K562 (cell line): ENCODE measurements at regions not wholly inside any gene's neighbourhood (a gene's known extent, or its start where the extent isn't known, plus 50 kb on each side); places are given as distances from the start of the nearest gene placed in this dataset.
A peak's percentile ranks its signal among the peaks of the same experiment; 100 is the strongest.

ENCODE experiments used
- ATAC-seq: fragments of 200-7000 bp; cut with Tn5 transposase; 3 replicates; pipeline ENCODE4 v1.9.1; 2020; ENCODE audit warnings: moderate library complexity
- BruUV-seq: library from RNA; stranded (reverse); fragments of 400-500 nt; replicated peaks from 2 replicates; lab custom pipeline; 2021; lab: Mats Ljungman, UMichigan
- CTCF ChIA-PET: fragments of 300-600 bp; formaldehyde crosslinking; extraction: SDS; loops from one replicate; lab custom pipeline; 2021; ENCODE audit warnings: low intra/inter-chr PET ratio; lab: Yijun Ruan, JAX
- POLR2A ChIA-PET: fragments of 300-600, 350-650 bp; sonication (Branson Sonifier 250); formaldehyde crosslinking; extraction: SDS; loops from one replicate; lab custom pipeline; 2021; ENCODE audit warnings: antibody characterized with exemption, inconsistent platforms; lab: Yijun Ruan, JAX
- DNase-seq, 4 experiments: peaks; one replicate each; pipeline versions ENCODE4 v3.0.0 to v3.0.0-alpha.2; 2011 to 2018; ENCODE audit warnings: low spot score in 3 of 4, mixed read lengths in 3 of 4; ENCODE audit errors: extremely low read depth in 1 of 4
- FAIRE-seq: peaks from 2 replicates; lab custom pipeline; 2011; peaks lifted over from hg19 to GRCh38; lab: Jason Lieb, UNC
- H2AFZ ChIP-seq: 2 replicates; pipeline ENCODE4 v1.6.0; 2011; ENCODE audit warnings: low read depth, low read length, control low read depth, inconsistent platforms
- H3K27ac ChIP-seq: fragments of 200-600 bp; 3 replicates; pipeline ENCODE4 v1.8.0; 2011; ENCODE audit warnings: low read depth, mild to moderate bottlenecking, control low read depth, inconsistent platforms, low read length, moderate library complexity, mixed read lengths; ENCODE audit errors: extremely low read depth
- H3K27me3 ChIP-seq, 2 experiments: fragments of 300-600 bp in 1 of 2; 2 replicates in 1 of 2; 3 replicates in 1 of 2; pipeline versions ENCODE4 v1.6.0 to v1.8.0; 2011; ENCODE audit warnings: inconsistent platforms in 2 of 2, low read length in 2 of 2, mild to moderate bottlenecking in 1 of 2, mixed read lengths in 1 of 2, moderate library complexity in 1 of 2; ENCODE audit not compliant: control insufficient read depth in 2 of 2, insufficient read depth in 2 of 2
- H3K36me3 ChIP-seq: fragments of 300-600 bp; 3 replicates; pipeline ENCODE4 v1.8.0; 2011; ENCODE audit warnings: mild to moderate bottlenecking, low read length, inconsistent platforms; ENCODE audit not compliant: control insufficient read depth, insufficient read depth
- H3K4me1 ChIP-seq, 2 experiments: fragments of 200-600 bp in 1 of 2; replicated peaks in 1 of 2; 2 replicates in 1 of 2; 3 replicates in 1 of 2; pipeline versions ENCODE4 v1.5.1 to v1.8.0; 2011; ENCODE audit warnings: inconsistent platforms in 2 of 2, low read length in 2 of 2, mild to moderate bottlenecking in 1 of 2, mixed read lengths in 1 of 2, moderate library complexity in 1 of 2; ENCODE audit not compliant: control insufficient read depth in 2 of 2, insufficient read depth in 2 of 2
- H3K4me2 ChIP-seq: 2 replicates; pipeline ENCODE4 v1.6.1; 2011; ENCODE audit warnings: low read length, control low read depth, inconsistent platforms, mixed read lengths; ENCODE audit not compliant: insufficient read depth
- H3K4me3 ChIP-seq: fragments of 200-600 bp; sonication (generic), shearing (Covaris generic); 2 replicates; pipeline ENCODE4 v1.5.1; 2016; ENCODE audit warnings: control low read depth, inconsistent platforms
- H3K79me2 ChIP-seq: fragments of 200-600 bp; 3 replicates; pipeline ENCODE4 v1.8.0; 2011; ENCODE audit warnings: low read length, inconsistent platforms; ENCODE audit not compliant: control insufficient read depth, insufficient read depth
- H3K9ac ChIP-seq, 2 experiments: 2 replicates each; pipeline versions ENCODE4 v1.6.0 to v1.6.1; 2011; ENCODE audit warnings: low read depth in 2 of 2, low read length in 2 of 2, control low read depth in 1 of 2, inconsistent platforms in 1 of 2, mild to moderate bottlenecking in 1 of 2, mixed read lengths in 1 of 2; ENCODE audit not compliant: insufficient read depth in 1 of 2
- H3K9me1 ChIP-seq: one replicate; pipeline ENCODE4 v1.6.0; 2011; ENCODE audit warnings: inconsistent platforms, mild to moderate bottlenecking, low read length, moderate library complexity; ENCODE audit not compliant: control insufficient read depth, insufficient read depth
- H3K9me3 ChIP-seq: replicated peaks from 2 replicates; pipeline ENCODE4 v1.5.1; 2011; ENCODE audit warnings: low read depth, low read length, inconsistent platforms; ENCODE audit not compliant: control insufficient read depth, insufficient read depth
- H4K20me1 ChIP-seq: replicated peaks from 2 replicates; pipeline ENCODE4 v1.6.1; 2011; ENCODE audit warnings: low read length, inconsistent platforms, mixed read lengths; ENCODE audit not compliant: control insufficient read depth, insufficient read depth
- ASH1L ChIP-seq: fragments of 450-650 bp; IDR thresholded peaks from 2 replicates; pipeline ENCODE4 v1.6.1; 2018; ENCODE audit warnings: borderline replicate concordance, mild to moderate bottlenecking, low read depth; ENCODE audit not compliant: partially characterized antibody
- DEAF1 ChIP-seq: fragments of 450-650 bp; formaldehyde crosslinking; IDR thresholded peaks from 2 replicates; pipeline ENCODE4 v1.4.0; 2020; ENCODE audit warnings: mild to moderate bottlenecking, moderate library complexity
- ELF1 ChIP-seq: fragments of 200-800 bp; sonication (Bioruptor generic); IDR thresholded peaks from 2 replicates; pipeline ENCODE4 v1.6.1; 2016; ENCODE audit warnings: missing genetic modification characterization, missing compliant biosample characterization
- EP300 ChIP-seq: IDR thresholded peaks from 2 replicates; pipeline ENCODE4 v1.6.1; 2012; ENCODE audit warnings: low read length, improper control_type of control experiment
- EP400 ChIP-seq: fragments of 450-650 bp; IDR thresholded peaks from 2 replicates; pipeline ENCODE4 v1.6.1; 2017; ENCODE audit warnings: antibody characterized with exemption, mild to moderate bottlenecking, moderate library complexity
- GTF2F1 ChIP-seq: IDR thresholded peaks from 2 replicates; pipeline ENCODE4 v1.6.1; 2011; ENCODE audit warnings: low read depth, low read length, improper control_type of control experiment
- MEIS2 ChIP-seq: fragments of 450-650 bp; IDR thresholded peaks from 2 replicates; pipeline ENCODE4 v1.6.1; 2014; ENCODE audit warnings: mild to moderate bottlenecking; ENCODE audit not compliant: partially characterized antibody
- POLR2G ChIP-seq: fragments of 200-400 bp; formaldehyde crosslinking; IDR thresholded peaks from 2 replicates; pipeline ENCODE4 v1.6.1; 2017; ENCODE audit warnings: low read depth, mild to moderate bottlenecking, antibody characterized with exemption, low read length, moderate library complexity
- PTTG1 ChIP-seq: fragments of 450-650 bp; IDR thresholded peaks from 2 replicates; pipeline ENCODE4 v1.6.1; 2016; ENCODE audit warnings: low read depth, mild to moderate bottlenecking, missing genetic modification characterization, missing compliant biosample characterization
- RAD21 ChIP-seq, 2 experiments: fragments of 250-450 bp in 1 of 2; fragments of 450-650 bp in 1 of 2; sonication (Bioruptor Pico) in 1 of 2; formaldehyde crosslinking in 1 of 2; IDR thresholded peaks in 1 of 2; conservative IDR thresholded peaks in 1 of 2; 2 replicates each; pipeline versions ENCODE4 v1.4.0 to v1.8.0; 2020 to 2022; ENCODE audit warnings: mild to moderate bottlenecking in 2 of 2, moderate library complexity in 1 of 2
- SIN3B ChIP-seq: fragments of 450-650 bp; IDR thresholded peaks from 2 replicates; pipeline ENCODE4 v1.6.1; 2017; ENCODE audit warnings: low read depth, mild to moderate bottlenecking, moderate library complexity
- ZBTB26 ChIP-seq: fragments of 450-650 bp; formaldehyde crosslinking; IDR thresholded peaks from 2 replicates; pipeline ENCODE4 v1.4.0; 2022; ENCODE audit warnings: missing genetic modification characterization
- ZEB2 ChIP-seq: fragments of 450-650 bp; IDR thresholded peaks from 2 replicates; pipeline ENCODE4 v1.6.1; 2016
- ZNF507 ChIP-seq: conservative IDR thresholded peaks from 2 replicates; pipeline ENCODE4 v1.6.1; 2017; ENCODE audit warnings: missing genetic modification characterization, missing compliant biosample characterization
- ZNF561 ChIP-seq: fragments of 450-650 bp; formaldehyde crosslinking; conservative IDR thresholded peaks from 2 replicates; pipeline ENCODE4 v1.4.0; 2020; ENCODE audit warnings: mild to moderate bottlenecking, moderate library complexity
- ZNF830 ChIP-seq: fragments of 250-450 bp; sonication (Bioruptor Pico); IDR thresholded peaks from 2 replicates; pipeline ENCODE4 v1.5.0; 2021; ENCODE audit warnings: mild to moderate bottlenecking
- WGBS: fragments of 100-300 bp; shearing (Covaris generic); methylation state at CpG from one replicate; pipeline ENCODE4 v1.1.6; 2016; ENCODE audit warnings: low coverage, mixed read lengths; ENCODE audit not compliant: insufficient coverage; ENCODE audit errors: missing lambda C conversion rate; 5-methylcytosine and 5-hydroxymethylcytosine counted together
- in situ Hi-C: fragments of 300-500 bp; cut with MboI; formaldehyde crosslinking; loops from 4 replicates; pipeline ENCODE4 v1.15.0; 2018; ENCODE audit warnings: inconsistent platforms, mixed read lengths
- intact Hi-C: fragments of 100-400 bp; cut with micrococcal nuclease; formaldehyde crosslinking; loops from 2 replicates; pipeline ENCODE4 v1.14.2; 2022
- TF ChIP-seq, protein P1 (sequence below): fragments of 250-450 bp; sonication (Bioruptor Pico); IDR thresholded peaks from 2 replicates; pipeline ENCODE4 v1.5.0; 2020; ENCODE audit warnings: mild to moderate bottlenecking, borderline replicate concordance

- H3K27me3 ChIP-seq, result no peaks in the 10 kb centered on the region
- H3K4me3 ChIP-seq, result no peak overlapping the region
- intact Hi-C loops, result loop anchor here (1.0 kb wide), 1 partner anchor 1160 kb away; no protein-coding TSS in a partner anchor
- H3K9me3 ChIP-seq, result 0 out of 2 replicates have a peak, but pooled peaks cover 3% of the 10 kb centered on the region
- no peak overlapping the region for H2AFZ ChIP-seq
- no peaks in the 10 kb centered on the region for H4K20me1 ChIP-seq
- 10% methylated on average over 4 of the region's 4 CpGs for WGBS
- peak; percentile 90 for ATAC-seq
- H3K4me1 ChIP-seq, result no peaks in the 10 kb centered on the region
- no peak overlapping the region for H3K9ac ChIP-seq
- no peak overlapping the region for H3K4me2 ChIP-seq
- no peaks in the 10 kb centered on the region for H3K9me1 ChIP-seq
- no peak overlapping the region for H3K27ac ChIP-seq
- peak; percentile 89 for FAIRE-seq
- peak; percentile 59 to 87 (median 75) for DNase-seq
- ChIA-PET CTCF (no interaction called here), POLR2A (no interaction called here)
- no peaks in the 10 kb centered on the region for H3K79me2 ChIP-seq
- BruUV-seq, result no TSS peak
- no peaks in the 10 kb centered on the region for H3K36me3 ChIP-seq
- in situ Hi-C loops, result loop anchor here (25.0 kb wide), 1 partner anchor 698 kb away; no protein-coding TSS in a partner anchor
- TF ChIP-seq, protein P1, sequence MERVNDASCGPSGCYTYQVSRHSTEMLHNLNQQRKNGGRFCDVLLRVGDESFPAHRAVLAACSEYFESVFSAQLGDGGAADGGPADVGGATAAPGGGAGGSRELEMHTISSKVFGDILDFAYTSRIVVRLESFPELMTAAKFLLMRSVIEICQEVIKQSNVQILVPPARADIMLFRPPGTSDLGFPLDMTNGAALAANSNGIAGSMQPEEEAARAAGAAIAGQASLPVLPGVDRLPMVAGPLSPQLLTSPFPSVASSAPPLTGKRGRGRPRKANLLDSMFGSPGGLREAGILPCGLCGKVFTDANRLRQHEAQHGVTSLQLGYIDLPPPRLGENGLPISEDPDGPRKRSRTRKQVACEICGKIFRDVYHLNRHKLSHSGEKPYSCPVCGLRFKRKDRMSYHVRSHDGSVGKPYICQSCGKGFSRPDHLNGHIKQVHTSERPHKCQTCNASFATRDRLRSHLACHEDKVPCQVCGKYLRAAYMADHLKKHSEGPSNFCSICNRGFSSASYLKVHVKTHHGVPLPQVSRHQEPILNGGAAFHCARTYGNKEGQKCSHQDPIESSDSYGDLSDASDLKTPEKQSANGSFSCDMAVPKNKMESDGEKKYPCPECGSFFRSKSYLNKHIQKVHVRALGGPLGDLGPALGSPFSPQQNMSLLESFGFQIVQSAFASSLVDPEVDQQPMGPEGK (CRISPR knock-in tag), result no peak
- TF ChIP-seq ASH1L (no peak), RAD21 (CRISPR knock-in tag; conservative IDR thresholded peaks at IDR 0.05 in 1 of 2, IDR thresholded peaks at IDR 0.05 in 1 of 2) (peak; percentile 53 to 70), PTTG1 (tag) (no peak), GTF2F1 (no peak), ELF1 (no peak), EP300 (peak; percentile 3; the same call in 1 of the 2 replicates), POLR2G (no peak), ZNF507 (no peak), EP400 (no peak), DEAF1 (CRISPR knock-in tag) (peak; percentile 54), ZNF561 (CRISPR knock-in tag) (no peak), ZNF830 (no peak), SIN3B (no peak), ZEB2 (no peak), MEIS2 (peak; percentile 12), ZBTB26 (no peak)
Observed at GRCh38 chr7:113710310-113711096, 208.3 kb downstream of the PPP1R3A start.
